H9 (cell line): ENCODE measurements at regions not wholly inside any gene's neighbourhood (a gene's known extent, or its start where the extent isn't known, plus 50 kb on each side); places are given as distances from the start of the nearest gene placed in this dataset.

Experiments
- DNase-seq: peaks from one replicate; pipeline ENCODE4 v3.0.0-alpha.2; 2017
- H2AFZ ChIP-seq: one replicate; pipeline ENCODE4 v1.6.1; 2013; ENCODE audit warnings: mild to moderate bottlenecking, low read length, control low read depth, moderate library complexity
- H2AK5ac ChIP-seq: 2 replicates; pipeline ENCODE4 v1.6.1; 2013; ENCODE audit warnings: low read length, control low read depth, mixed read lengths; ENCODE audit not compliant: insufficient read length
- H2BK120ac ChIP-seq: one replicate; pipeline ENCODE4 v1.6.1; 2013; ENCODE audit warnings: low read depth, mild to moderate bottlenecking, low read length, control low read depth, inconsistent platforms; ENCODE audit not compliant: poor library complexity, severe bottlenecking
- H2BK12ac ChIP-seq: 2 replicates; pipeline ENCODE4 v1.6.1; 2013; ENCODE audit warnings: low read length, control low read depth, mixed read lengths, low read depth; ENCODE audit not compliant: insufficient read length
- H2BK15ac ChIP-seq: 2 replicates; pipeline ENCODE4 v1.6.1; 2013; ENCODE audit warnings: low read depth, low read length, control low read depth
- H2BK20ac ChIP-seq: one replicate; pipeline ENCODE4 v1.6.1; 2013; ENCODE audit warnings: low read depth, mild to moderate bottlenecking, low read length, control low read depth, inconsistent platforms; ENCODE audit not compliant: poor library complexity, severe bottlenecking
- H2BK5ac ChIP-seq: 2 replicates; pipeline ENCODE4 v1.6.1; 2013; ENCODE audit warnings: low read length, control low read depth, mixed read lengths; ENCODE audit not compliant: insufficient read length
- H3K14ac ChIP-seq: 2 replicates; pipeline ENCODE4 v1.6.1; 2013; ENCODE audit warnings: low read length, control low read depth; ENCODE audit not compliant: insufficient read depth
- H3K18ac ChIP-seq: 2 replicates; pipeline ENCODE4 v1.6.1; 2013; ENCODE audit warnings: low read depth, mild to moderate bottlenecking, mixed read lengths, low read length, control low read depth; ENCODE audit not compliant: insufficient read length
- H3K23ac ChIP-seq: 2 replicates; pipeline ENCODE4 v1.6.1; 2013; ENCODE audit warnings: low read length, control low read depth, mixed read lengths, low read depth; ENCODE audit not compliant: insufficient read length
- H3K23me2 ChIP-seq: 2 replicates; pipeline ENCODE4 v1.6.1; 2013; ENCODE audit warnings: low read depth, mild to moderate bottlenecking, mixed read lengths, low read length, control low read depth; ENCODE audit not compliant: insufficient read length, poor library complexity, severe bottlenecking
- H3K27ac ChIP-seq: 2 replicates; pipeline ENCODE4 v1.5.1; 2013; ENCODE audit warnings: low read length, control low read depth, mixed read lengths, low read depth; ENCODE audit not compliant: insufficient read length
- H3K27me3 ChIP-seq: 2 replicates; pipeline ENCODE4 v1.6.1; 2013; ENCODE audit warnings: low read length, control low read depth, inconsistent platforms; ENCODE audit not compliant: insufficient read depth
- H3K4ac ChIP-seq: 2 replicates; pipeline ENCODE4 v1.6.1; 2013; ENCODE audit warnings: low read depth, mild to moderate bottlenecking, control low read depth, inconsistent platforms, low read length, moderate library complexity
- H3K4me1 ChIP-seq: 2 replicates; pipeline ENCODE4 v1.6.1; 2013; ENCODE audit warnings: low read length, control low read depth, inconsistent platforms; ENCODE audit not compliant: insufficient read depth
- H3K4me2 ChIP-seq: 2 replicates; pipeline ENCODE4 v1.6.1; 2013; ENCODE audit warnings: low read length, control low read depth, mixed read lengths; ENCODE audit not compliant: insufficient read length, insufficient read depth
- H3K56ac ChIP-seq: 2 replicates; pipeline ENCODE4 v1.6.1; 2013; ENCODE audit warnings: low read depth, mild to moderate bottlenecking, mixed read lengths, low read length, control low read depth; ENCODE audit not compliant: insufficient read length
- H3K79me1 ChIP-seq: 2 replicates; pipeline ENCODE4 v1.6.1; 2013; ENCODE audit warnings: low read depth, mild to moderate bottlenecking, moderate library complexity, low read length, control low read depth, inconsistent platforms; ENCODE audit not compliant: insufficient read depth, poor library complexity, severe bottlenecking
- H3K79me2 ChIP-seq: 2 replicates; pipeline ENCODE4 v1.6.1; 2013; ENCODE audit warnings: low read length, control low read depth, inconsistent platforms; ENCODE audit not compliant: insufficient read depth
- H3K9ac ChIP-seq: 2 replicates; pipeline ENCODE4 v1.6.1; 2013; ENCODE audit warnings: low read length, control low read depth, mixed read lengths; ENCODE audit not compliant: insufficient read length; ENCODE audit errors: extremely low read depth
- H3K9me3 ChIP-seq: one replicate; pipeline ENCODE4 v1.6.1; 2013; ENCODE audit warnings: low read depth, low read length, inconsistent platforms; ENCODE audit not compliant: control insufficient read depth
- H3T11ph ChIP-seq: one replicate; pipeline ENCODE4 v1.6.1; 2013; ENCODE audit warnings: mild to moderate bottlenecking, low read length, control low read depth, inconsistent platforms
- H4K20me1 ChIP-seq: one replicate; pipeline ENCODE4 v1.6.1; 2013; ENCODE audit not compliant: control insufficient read depth, insufficient read length, insufficient read depth
- H4K5ac ChIP-seq: 2 replicates; pipeline ENCODE4 v1.6.1; 2013; ENCODE audit warnings: low read depth, mild to moderate bottlenecking, mixed read lengths, low read length, control low read depth; ENCODE audit not compliant: insufficient read length
- H4K8ac ChIP-seq: replicated peaks from 2 replicates; pipeline ENCODE4 v1.6.1; 2013; ENCODE audit warnings: low read length, control low read depth, mixed read lengths, low read depth; ENCODE audit not compliant: insufficient read length
- H4K91ac ChIP-seq: 2 replicates; pipeline ENCODE4 v1.6.1; 2013; ENCODE audit warnings: low read depth, mild to moderate bottlenecking, moderate library complexity, mixed read lengths, low read length, control low read depth; ENCODE audit not compliant: insufficient read length
- H3K27ac Mint-ChIP-seq, 3 experiments: 2 replicates in 2 of 3; 3 replicates in 1 of 3; pipeline ENCODE4 v1.8.0; 2020 to 2021; ENCODE audit warnings: mixed read lengths in 3 of 3, mild to moderate bottlenecking in 1 of 3, moderate library complexity in 1 of 3
- H3K27me3 Mint-ChIP-seq: 2 replicates; pipeline ENCODE4 v1.8.0; 2021; ENCODE audit warnings: low read depth, mild to moderate bottlenecking, moderate library complexity, mixed read lengths
- H3K36me3 Mint-ChIP-seq, 3 experiments: 2 replicates in 2 of 3; 3 replicates in 1 of 3; pipeline ENCODE4 v1.8.0; 2020 to 2021; ENCODE audit warnings: low read depth in 3 of 3, mixed read lengths in 3 of 3; ENCODE audit not compliant: insufficient read depth in 1 of 3
- H3K4me1 Mint-ChIP-seq, 2 experiments: 2 replicates each; pipeline ENCODE4 v1.8.0; 2020; ENCODE audit warnings: mixed read lengths in 2 of 2
- H3K4me3 Mint-ChIP-seq, 2 experiments: 2 replicates in 1 of 2; 3 replicates in 1 of 2; pipeline ENCODE4 v1.8.0; 2020 to 2021; ENCODE audit warnings: mild to moderate bottlenecking in 2 of 2, mixed read lengths in 2 of 2, moderate library complexity in 1 of 2
- H3K9me3 Mint-ChIP-seq, 2 experiments: 2 replicates in 1 of 2; 3 replicates in 1 of 2; pipeline ENCODE4 v1.8.0; 2020; ENCODE audit warnings: mild to moderate bottlenecking in 2 of 2, mixed read lengths in 2 of 2, moderate library complexity in 1 of 2
- CTCF ChIP-seq: fragments of 200-600 bp; sonication (generic); conservative IDR thresholded peaks from 3 replicates; pipeline ENCODE4 v1.8.0; 2021; ENCODE audit warnings: antibody characterized with exemption, mild to moderate bottlenecking
- WGBS: extraction: QIAGEN DNeasy Blood & Tissue Kit; methylation state at CpG from one replicate; pipeline ENCODE4 v1.1.7; 2013; ENCODE audit warnings: missing lambda C conversion rate, low lambda C conversion rate, mixed read lengths; ENCODE audit not compliant: insufficient read length; ENCODE audit errors: extremely low coverage; 5-methylcytosine and 5-hydroxymethylcytosine counted together

DNA sequence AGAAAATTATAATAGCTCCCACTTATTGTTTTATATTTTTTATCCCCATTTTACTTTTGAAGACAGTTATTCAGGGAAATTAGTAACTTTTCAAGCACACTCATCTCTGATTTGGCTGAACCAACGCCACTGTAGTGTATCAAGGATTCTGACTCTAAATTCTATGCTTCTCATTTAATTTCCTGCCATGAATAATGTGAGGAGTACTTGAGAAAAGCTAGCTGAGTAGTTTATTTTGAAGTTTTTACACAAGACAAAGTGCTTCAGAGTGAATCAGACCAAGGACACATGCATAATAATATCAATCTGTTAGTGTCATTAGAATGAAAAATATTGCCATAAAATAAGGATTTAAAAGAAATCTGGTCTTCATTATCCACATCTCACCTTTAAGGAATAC, 329.9 kb downstream of the SLITRK6 start:
- Histone ChIP-seq H3K79me1 (no peaks in the 10 kb centered on the region), H2AFZ (no peak overlapping the region), H2AK5ac (no peak overlapping the region), H2BK20ac (no peak overlapping the region), H3K23ac (no peak overlapping the region), H3K4me2 (no peak overlapping the region), H3K56ac (no peak overlapping the region), H3K23me2 (no peaks in the 10 kb centered on the region), H3K27ac (no peak overlapping the region), H3K9me3 (no peaks in the 10 kb centered on the region), H3K4me1 (no peaks in the 10 kb centered on the region), H3K27me3 (no peaks in the 10 kb centered on the region), H4K91ac (no peak overlapping the region), H3K18ac (no peak overlapping the region), H2BK12ac (no peak overlapping the region), H2BK15ac (no peak overlapping the region), H4K20me1 (no peaks in the 10 kb centered on the region), H3K4ac (no peak overlapping the region), H3K9ac (no peak overlapping the region), H2BK120ac (no peak overlapping the region), H4K8ac (no peak overlapping the region), H2BK5ac (no peak overlapping the region), H3T11ph (no peak overlapping the region), H3K14ac (no peak overlapping the region), H3K79me2 (no peaks in the 10 kb centered on the region), H4K5ac (no peak overlapping the region)
- Mint-ChIP-seq H3K36me3 (no peaks in the 10 kb centered on the region), H3K4me3 (no peak overlapping the region), H3K9me3 (no peaks in the 10 kb centered on the region), H3K27me3 (no peaks in the 10 kb centered on the region), H3K4me1 (no peaks in the 10 kb centered on the region), H3K27ac (no peak overlapping the region; a peak in 1 of 7 replicates)
- TF ChIP-seq CTCF: no peak
- WGBS: no CpG with 5 or more reads among the region's 1 CpG
- DNase-seq: no peak
